NCI-H2196 treated with DMSO at 0.1 percent for 48 hours (cell line): ENCODE measurements at regions not wholly inside any gene's neighbourhood (a gene's known extent, or its start where the extent isn't known, plus 50 kb on each side); places are given as distances from the start of the nearest gene placed in this dataset.
A peak's percentile ranks its signal among the peaks of the same experiment; 100 is the strongest.
"Not testable (repeated sequence)": the region's sequence is repeated elsewhere in the genome, so short reads cannot be mapped to it uniquely, and the experiment has no call there.

Source experiments
- DNase-seq: peaks from one replicate; lab custom pipeline; 2025; ENCODE audit not compliant: unreplicated experiment; lab: John Stamatoyannopoulos, UW

DNA sequence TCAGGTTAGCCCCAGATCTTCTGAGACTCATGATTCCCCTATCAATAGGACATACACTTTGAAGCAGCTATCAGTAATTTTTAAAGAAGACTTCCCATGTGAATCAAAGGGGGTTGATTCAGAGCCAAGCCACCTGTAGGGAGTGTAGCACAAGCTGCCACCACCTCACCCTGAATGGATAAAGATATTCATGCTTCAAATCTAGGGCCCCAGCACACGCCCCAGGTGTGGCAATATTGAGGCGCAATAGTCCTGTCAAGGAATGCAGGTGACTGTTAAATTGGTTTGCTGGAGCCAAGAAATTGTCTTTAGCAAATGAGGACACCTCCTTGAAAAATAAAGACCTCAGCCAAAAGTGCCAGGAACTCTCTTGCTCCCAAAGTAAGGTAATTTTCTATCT lies 404.4 kb downstream of the MAFB start:
- DNase-seq: no peak

DNA sequence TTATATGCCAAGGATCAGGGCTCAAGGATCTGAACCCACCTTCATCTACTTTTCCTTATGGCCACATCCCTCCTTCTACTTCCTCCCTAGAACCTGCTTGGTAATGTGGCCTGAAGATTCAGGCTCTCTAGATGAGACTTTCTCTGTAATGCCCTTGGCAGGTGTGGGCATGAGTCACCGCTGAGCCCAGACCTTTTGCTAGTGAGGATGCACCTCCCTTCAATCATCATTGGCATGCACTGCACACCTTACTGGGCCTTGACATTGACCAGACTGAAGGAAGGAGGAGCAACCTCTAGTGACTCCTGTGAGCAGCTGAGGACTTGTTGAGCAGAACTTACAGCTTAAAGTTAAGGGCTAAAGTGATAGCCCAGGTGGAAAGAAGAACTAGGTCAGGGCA lies 405.3 kb downstream of the MAFB start:
- DNase-seq: no peak

DNA sequence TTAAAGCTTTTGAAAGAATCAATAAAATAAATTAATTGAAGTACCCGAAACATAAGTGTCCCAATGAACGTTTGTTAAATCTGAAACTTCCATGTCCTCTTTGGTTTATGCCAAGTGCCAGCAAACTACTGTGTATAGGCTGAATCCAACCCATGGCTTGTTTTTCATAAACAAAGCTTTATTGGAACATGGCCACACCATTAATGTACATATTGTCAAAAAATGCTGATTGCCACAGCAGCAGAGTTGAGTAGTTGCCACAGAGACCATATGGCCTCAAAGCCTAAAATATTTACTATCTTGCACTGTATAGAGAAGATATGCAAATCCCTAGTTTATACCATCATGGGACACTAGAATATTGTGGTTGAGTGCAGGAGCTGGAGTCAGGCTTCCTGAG lies 406.1 kb downstream of the MAFB start:
- DNase-seq: no peak

DNA sequence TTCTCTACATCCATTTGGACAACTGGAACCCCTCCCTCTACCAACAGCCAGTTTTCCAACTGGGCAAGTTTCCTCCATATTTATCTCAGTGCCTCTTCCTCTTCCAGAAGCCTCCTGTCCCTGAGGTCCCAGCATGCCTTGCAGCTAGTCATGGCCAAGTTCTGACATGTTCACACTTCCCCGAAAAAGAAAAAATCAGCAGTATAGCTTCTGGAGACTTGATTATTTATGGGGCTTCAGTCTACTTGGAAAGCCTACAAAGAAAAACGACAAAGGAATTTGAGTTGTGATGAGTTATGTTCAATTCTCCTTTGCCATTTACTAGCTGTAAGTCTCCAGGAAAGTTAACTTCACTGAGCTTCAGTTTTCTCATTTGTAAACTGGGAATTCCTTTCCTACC lies 406.5 kb downstream of the MAFB start:
- no peak for DNase-seq

DNA sequence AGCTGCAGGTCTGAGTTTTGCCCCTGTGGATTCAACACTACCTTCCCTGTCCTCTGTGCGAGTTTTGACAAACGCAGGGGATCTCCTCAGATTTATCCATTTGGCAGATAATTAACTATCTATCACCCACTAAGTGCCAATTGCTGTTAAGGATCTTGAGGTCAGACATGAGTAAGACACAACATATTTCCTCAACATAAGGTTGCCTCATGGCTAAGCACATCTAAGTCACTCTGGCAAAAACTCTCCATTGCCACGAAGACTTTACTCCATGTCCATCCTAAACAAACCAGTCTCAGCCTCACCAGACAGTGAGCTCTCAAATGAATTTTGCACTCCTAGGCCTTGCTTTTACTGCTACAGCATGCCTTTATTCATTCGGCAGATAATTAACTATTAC lies 408.4 kb downstream of the MAFB start:
- no peak for DNase-seq

DNA sequence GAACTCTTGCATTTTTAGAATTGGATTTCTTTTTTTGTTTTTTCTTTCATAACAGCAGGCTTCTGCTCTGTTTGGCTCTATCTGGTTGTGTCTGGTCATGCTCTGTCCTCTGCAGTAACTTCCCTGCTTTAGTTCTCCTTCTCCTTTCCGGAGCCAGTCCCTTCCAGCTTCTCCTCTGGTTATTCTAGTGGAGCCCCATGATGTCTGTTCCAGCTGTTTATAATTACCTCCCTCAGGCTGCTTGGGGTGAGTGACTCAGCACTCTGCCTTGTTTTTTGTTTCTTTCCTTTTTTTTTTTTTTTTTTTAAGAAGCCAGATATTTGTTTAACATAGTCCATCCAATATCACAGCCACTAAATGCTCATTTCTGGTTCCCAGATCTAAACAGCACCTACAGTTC lies 409.6 kb downstream of the MAFB start:
- DNase-seq: no peak

DNA sequence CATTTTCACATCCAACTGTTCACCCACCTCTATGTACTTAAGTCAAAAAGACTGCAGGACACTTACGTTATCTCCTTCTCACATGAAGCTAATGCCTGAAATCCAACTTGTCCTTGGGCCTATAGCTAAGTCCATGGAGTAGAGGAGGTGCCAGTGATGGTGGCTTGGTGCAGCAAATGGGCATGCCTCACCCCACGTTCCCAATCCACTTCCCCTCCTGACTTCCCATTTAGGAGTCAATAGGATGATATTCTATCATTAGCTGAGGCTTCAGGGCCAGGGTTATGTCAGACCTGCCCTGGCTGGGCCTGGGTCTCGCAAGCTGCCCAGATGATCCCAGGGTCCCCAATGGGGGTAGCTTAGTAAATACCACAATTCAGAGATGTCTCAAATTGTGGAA lies 410.4 kb downstream of the MAFB start:
- no peak for DNase-seq

DNA sequence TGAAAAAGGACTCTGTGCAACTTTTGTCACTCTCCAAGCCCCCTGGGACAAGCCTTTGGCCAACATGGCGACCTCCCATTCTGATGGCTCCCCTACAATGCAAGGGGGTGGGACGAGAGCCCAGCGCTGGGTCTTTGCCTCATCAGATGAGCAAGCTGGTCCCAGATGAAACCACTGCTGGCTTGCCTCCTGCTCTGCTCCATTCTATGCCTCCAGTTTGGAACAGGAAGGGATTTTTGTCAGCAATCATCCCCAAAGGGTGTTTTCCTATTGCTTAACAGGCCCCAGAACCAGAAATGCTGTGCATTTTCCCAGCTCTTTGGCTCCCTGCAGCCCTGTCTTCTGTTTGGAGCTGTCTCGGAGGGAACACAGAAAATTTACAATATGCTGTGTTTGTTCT lies 412.7 kb downstream of the MAFB start:
- no peak for DNase-seq

DNA sequence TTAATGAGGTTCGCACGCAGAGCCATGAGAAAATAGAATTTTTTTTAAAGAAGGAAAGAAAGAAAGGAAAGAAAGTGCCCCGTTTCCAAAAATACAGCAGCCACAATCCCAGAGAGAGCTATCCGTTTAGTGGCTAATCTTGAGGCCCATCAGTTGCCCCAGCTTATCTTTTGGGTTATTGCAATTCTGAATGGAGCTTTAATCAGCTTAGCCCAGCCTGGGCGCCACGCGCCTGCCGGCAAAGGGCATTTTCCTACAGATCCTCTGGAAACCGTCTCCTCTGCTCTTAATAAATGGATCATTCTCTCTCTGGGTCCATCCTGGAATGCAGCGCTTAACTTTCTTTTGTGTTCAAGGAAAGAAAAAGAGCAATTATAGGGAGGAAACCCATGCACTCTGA lies 413.3 kb downstream of the MAFB start:
- no peak for DNase-seq

DNA sequence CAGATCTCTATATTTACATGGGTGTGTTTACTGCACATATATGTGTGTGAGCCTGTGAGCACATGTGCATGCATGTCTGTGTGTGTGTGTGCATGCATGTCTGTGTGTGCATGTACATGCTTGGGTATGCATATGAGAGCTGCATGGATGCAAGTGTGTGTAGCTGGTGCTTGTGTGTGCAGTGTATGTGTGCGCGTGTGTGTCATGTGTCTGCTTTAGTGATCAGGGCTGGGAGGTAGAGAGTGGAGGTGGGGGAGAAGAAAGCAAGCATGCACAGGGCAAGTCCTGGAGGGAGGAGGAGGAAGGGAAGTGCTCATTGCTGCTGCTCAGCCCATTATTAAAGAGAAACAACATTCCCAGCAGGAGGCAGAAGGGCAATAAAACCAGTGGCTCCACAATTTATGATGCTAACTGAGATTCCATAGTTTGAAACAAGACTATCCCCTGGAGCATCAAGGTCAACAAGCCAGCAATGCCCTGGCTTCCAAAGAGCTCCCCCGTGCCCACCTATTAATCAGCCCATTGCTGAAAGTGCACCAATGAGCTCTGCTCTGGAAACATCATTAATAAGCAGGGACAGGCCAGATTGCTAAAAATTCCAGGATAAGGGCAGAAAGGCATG lies 414.0 kb downstream of the MAFB start:
- DNase-seq: no peak

DNA sequence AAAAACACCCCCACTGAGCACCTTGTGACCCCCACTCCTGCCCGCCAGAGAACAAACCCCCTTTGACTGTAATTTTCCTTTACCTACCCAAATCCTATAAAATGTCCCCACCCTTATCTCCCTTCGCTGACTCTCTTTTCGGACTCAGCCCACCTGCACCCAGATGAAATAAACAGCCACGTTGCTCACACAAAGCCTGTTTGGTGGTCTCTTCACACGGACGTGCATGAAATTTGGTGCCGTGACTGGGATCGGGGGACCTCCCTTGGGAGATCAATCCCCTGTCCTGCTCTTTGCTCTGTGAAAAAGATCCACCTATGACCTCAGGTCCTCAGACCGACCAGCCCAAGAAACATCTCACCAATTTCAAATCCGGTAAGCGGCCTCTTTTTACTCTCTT lies 419.8 kb downstream of the MAFB start:
- not testable (repeated sequence) for DNase-seq

DNA sequence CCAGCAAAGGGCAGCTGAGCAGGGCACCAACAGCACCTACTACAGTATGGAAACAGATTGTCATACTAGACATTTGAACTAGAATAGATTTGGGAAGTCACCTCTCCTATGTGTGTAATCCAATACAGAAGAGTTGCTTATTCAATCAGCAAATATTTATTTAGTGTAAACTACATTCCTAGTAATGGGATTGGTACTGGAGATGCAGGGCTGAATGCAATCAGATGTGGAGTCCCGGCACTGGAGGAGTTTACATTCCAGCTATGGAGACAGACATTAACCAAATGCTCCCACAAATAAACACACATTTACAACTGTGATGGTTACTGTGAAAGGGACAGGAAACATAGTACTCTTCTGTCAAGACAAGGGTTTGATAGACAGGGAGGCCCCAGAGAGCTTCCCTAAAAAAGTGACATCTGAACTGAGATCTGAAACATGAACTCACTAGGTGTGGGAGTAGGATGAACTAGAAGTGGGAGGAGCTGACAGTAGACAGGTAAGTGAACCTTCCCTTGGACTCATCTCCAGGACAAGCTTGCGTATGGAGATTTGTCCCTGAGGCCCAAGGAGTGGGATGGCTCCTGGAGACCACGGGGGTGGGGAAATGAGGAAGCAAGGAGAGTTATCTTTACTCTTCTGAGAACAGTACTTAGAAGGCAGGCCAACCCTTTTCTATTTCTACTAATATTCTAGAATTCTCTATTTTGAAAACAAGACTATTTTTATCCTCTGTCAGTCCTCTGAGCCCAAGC lies 420.5 kb downstream of the MAFB start:
- no peak for DNase-seq

DNA sequence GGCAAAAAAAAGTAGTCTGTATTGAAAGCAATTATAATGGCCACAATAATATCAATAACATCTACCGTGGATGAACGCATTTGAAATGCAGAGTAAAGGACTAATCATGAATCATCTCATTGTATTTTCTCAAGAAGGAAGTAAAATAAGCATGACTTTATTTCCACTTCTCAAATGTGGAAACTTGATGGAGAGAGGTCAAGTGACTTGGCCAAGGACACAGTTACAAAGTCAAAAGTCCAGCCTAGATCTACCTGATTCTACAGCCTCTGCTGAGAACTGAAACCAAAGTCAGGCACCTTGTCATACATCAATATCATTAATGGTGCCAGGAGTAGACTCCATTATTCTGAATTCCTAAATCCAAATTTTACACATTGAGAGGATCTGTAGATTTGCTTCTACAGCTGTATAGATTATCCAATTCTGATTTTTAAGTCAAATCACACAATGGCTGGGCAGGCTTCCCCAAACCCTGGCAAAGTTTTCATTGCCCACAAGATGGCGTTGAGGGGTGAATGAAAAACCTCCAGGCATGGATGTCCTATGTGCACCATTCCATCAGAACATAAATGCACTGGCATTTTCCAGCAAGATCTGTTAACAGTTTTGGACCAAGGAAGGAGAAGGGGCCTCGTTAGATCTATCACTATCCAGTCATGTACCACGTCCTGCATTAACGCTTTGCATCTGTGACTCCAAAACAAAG lies 423.1 kb downstream of the MAFB start:
- DNase-seq: no peak

DNA sequence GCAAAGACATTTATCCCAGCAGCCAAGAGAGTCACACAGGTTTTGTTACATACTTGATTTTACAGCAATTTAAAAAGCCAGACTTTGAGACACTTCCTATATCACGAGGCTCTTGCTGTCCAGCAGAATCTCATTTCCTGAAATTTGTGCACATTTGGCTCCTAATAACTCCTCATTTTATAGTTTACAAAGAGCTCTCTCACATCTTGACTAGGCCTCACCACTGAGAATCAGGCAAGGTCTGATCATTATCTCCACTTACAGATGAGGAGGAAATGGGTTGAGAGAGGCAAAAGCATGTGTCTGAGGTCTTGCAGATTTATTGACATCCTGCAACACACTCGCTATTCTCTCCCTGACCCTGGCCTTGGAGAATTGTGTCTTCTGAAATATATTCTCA lies 426.8 kb downstream of the MAFB start:
- DNase-seq: no peak

DNA sequence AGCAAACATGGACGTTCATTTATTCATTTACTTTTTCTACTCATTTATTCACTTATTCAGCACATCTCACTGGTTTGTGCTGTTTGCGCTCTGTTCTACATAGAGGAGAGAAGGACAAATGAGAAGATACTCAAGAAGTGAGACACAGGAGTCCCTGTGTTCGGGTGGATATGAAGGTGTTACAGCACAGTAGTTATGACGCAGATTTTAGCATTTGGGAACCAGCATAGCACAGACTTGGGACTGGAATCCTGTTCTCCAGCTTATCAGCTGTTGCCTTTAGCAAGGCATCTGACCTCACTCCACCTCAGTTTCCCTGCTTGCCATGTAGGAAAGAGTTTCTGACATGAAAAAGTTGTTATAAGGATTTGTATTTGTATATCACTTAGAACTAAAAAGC lies 430.1 kb downstream of the MAFB start:
- no peak for DNase-seq

DNA sequence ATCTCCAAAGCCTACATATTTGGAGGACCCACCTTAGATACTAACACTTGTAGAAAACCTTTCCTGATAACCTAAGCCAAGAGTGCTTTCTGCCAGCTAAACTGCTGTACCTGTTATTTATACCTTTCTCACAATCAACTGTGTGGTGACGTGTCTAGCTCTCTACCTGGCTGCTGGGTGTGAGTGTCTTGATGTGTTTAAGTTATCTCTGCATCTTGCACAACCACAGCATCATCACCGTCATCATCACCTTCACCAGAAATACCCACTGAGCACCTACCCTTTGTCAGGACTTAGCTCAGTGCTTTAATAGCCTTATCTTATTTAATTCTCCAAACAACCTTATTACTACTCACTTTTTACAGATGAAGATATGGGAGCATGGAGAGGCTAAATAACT lies 431.3 kb downstream of the MAFB start:
- DNase-seq: no peak

DNA sequence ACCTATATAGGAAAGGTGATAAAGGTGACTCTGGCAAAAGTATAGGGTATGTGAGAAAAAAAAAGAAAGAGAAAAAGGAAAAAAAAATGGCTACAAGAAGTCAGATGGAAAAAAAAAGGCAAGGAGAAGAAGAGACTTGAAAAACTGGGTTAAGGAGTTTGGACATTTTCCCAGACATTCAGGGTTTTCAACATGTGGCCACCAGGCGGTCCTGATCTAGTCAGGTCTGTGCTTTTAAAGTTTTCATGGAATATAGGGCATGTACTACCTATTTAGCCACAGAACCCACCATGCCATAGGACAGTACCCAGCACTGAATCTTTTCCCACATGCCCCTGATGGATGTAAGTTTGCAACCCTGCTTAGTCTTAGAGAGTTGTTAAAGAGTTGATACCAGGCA lies 433.7 kb downstream of the MAFB start:
- no peak for DNase-seq

DNA sequence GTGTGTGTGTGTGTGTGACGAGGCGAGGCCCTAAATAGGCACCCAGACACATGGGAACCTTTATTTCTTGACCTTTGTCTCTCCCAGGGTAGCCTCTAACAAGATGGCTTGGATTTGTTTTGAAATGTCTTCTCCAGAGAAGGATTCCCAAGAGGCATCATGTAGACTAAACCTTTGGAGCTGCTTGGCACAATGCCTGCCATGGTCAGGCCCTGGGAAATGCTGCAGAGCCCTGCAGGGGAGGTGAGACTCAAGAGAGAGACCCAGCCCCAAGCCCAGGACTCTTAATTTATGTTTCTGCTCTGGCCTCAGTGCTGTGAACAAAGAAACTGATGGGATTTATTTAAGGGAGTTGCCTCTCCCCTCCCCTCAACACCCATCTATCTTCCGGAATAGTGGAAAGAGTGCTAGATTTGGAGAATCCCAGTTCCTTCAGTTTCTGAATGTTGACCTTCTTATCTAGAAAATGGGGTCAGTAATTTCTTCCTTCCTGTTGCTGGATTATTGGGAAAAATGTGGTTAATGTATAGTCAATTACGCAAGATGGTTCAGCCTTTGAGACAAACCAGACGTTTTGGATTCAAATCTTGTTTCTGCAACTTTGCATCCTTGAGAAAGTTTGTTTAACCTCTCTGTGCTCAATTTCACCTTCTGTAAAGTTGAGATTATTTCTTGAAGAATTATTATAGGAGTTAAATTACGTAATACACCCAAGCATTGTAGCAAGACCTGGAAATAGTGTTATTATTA lies 434.8 kb downstream of the MAFB start:
- DNase-seq: no peak

DNA sequence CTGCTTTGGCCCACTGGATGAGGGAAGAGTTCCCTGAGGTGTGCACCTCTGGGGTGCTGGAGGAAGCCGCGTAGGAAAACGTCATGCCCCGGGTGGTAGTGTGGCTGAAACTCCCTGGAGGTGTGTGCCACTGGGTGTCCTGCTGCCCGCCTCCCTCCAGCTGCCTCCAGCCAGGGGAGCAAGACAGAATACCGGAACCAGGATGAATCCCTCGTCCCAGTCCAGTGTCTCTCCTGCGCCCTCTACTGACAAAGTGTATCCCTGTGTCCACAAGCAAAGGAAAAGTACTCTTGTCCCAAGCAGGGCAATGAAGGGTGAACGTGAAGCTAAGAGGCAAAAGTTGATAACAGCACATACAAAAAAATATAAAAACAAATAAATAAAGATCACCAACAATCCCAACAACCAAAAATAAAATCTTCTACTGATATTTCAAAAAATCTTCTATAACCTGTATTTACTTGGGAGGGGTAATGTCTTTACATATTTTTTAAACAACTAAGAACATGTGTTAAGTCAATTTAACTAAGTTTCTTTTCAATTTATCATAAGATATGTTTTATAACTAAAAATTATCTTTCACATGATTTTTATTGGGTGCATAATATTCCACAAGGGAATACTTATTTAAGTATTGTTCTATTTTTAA lies 437.6 kb downstream of the MAFB start:
- DNase-seq: peak; percentile 4

DNA sequence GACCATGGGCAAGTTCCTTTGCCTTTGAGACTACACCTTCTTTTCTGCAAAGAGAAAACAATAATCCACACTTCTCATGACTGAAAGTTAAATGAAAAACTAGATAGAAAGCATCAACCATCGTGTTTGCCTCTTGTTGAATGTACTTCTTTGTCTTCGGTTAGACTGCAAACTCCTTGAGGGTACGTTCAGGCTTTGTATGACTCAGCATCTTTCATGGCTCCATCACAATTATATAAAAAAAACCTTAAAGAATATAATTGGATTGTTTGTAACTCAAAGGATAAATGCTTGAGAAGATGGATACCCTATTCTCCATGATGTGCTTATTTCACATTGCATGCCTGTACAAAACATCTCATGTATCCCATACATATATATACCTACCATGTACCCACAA lies 439.2 kb downstream of the MAFB start:
- no peak for DNase-seq

DNA sequence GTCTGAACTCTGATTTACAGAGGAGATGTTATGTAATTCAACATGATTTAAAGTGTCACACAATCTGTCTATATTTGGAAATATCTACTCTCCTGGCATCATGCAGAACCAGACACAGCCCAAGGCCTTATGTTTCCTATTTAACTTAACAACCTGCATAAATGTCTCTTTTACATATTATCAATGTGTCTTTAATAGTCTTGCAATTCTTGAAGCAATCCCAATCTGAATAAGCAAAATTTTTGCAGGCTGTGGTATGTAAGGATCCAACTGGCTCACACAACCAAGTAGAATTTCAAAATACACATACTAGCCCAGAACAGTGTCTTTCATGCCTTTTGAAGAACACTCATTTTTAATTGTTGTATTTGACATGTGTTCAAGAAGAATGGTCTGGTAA lies 443.2 kb downstream of the MAFB start:
- DNase-seq: no peak
